B cell (primary cell): ENCODE measurements at regions not wholly inside any gene's neighbourhood (a gene's known extent, or its start where the extent isn't known, plus 50 kb on each side); places are given as distances from the start of the nearest gene placed in this dataset.

Experiments
- ATAC-seq: fragments of 200-7000 bp; cut with Tn5 transposase; one replicate; pipeline ENCODE4 v1.10.0; 2021; ENCODE audit warnings: low read depth, mild to moderate bottlenecking, moderate number of reproducible peaks, moderate library complexity
- CTCF ChIA-PET: fragments of 350-600 bp; sonication (Branson Sonifier 250); formaldehyde crosslinking; loops from one replicate; lab custom pipeline; 2021; ENCODE audit warnings: antibody characterized with exemption, inconsistent platforms; lab: Charles Lee
- POLR2A ChIA-PET: fragments of 350-600 bp; sonication (Branson Sonifier 250); formaldehyde crosslinking; loops from one replicate; lab custom pipeline; 2021; ENCODE audit warnings: antibody characterized with exemption; lab: Charles Lee
- DNase-seq: peaks from one replicate; pipeline ENCODE4 v3.0.0; 2013
- H2AFZ ChIP-seq: 2 replicates; pipeline ENCODE4 v1.6.1; 2012; ENCODE audit warnings: mild to moderate bottlenecking, low read depth, low read length; ENCODE audit not compliant: insufficient read depth, poor library complexity, severe bottlenecking
- H3K27ac ChIP-seq, 2 donors: 1 replicate in 1 of 2; 2 replicates in 1 of 2; pipeline ENCODE4 v1.5.1; 2012 to 2013; ENCODE audit warnings: low read length in 2 of 2, mild to moderate bottlenecking in 2 of 2, moderate library complexity in 1 of 2
- H3K27me3 ChIP-seq, 4 experiments: fragments of 200-600 bp in 1 of 4; sonication (generic) in 1 of 4; replicated peaks in 1 of 4; 1 replicate in 2 of 4; 2 replicates in 2 of 4; pipeline versions ENCODE4 v1.6.1 to v1.7.0; 2013 to 2016; ENCODE audit warnings: low read length in 3 of 4, mild to moderate bottlenecking in 2 of 4, mixed read lengths in 1 of 4, moderate library complexity in 1 of 4; ENCODE audit not compliant: insufficient read depth in 4 of 4, control insufficient read depth in 3 of 4; ENCODE audit errors: control extremely low read depth in 1 of 4
- H3K36me3 ChIP-seq, 2 experiments: replicated peaks in 1 of 2; 1 replicate in 1 of 2; 2 replicates in 1 of 2; pipeline versions ENCODE4 v1.6.1 to v1.7.1; 2013; ENCODE audit warnings: low read length in 1 of 2; ENCODE audit not compliant: insufficient read depth in 2 of 2, control insufficient read depth in 1 of 2; ENCODE audit errors: control extremely low read depth in 1 of 2, extremely low read depth in 1 of 2
- H3K4me1 ChIP-seq, 2 donors: fragments of 200-600 bp in 1 of 2; sonication (generic) in 1 of 2; 1 replicate in 1 of 2; 2 replicates in 1 of 2; pipeline versions ENCODE4 v1.5.1 to v1.6.1; 2013 to 2017; ENCODE audit warnings: low read length in 2 of 2; ENCODE audit not compliant: control insufficient read depth in 2 of 2, insufficient read depth in 2 of 2
- H3K4me2 ChIP-seq: replicated peaks from 2 replicates; pipeline ENCODE3; 2012; ENCODE audit warnings: mild to moderate bottlenecking, low read depth, low read length; ENCODE audit not compliant: poor library complexity, severe bottlenecking
- H3K4me3 ChIP-seq, 5 experiments: fragments of 200-600 bp in 1 of 5; sonication (generic) in 1 of 5; 1 replicate in 3 of 5; 2 replicates in 2 of 5; pipeline versions ENCODE4 v1.5.1 to v1.7.0; 2011 to 2016; ENCODE audit warnings: low read length in 4 of 5, mild to moderate bottlenecking in 4 of 5, low read depth in 2 of 5, control low read depth in 1 of 5, moderate library complexity in 1 of 5; ENCODE audit not compliant: insufficient read depth in 1 of 5; ENCODE audit errors: control extremely low read depth in 1 of 5, extremely low read depth in 1 of 5
- H3K79me2 ChIP-seq: fragments of 200-600 bp; sonication (generic); one replicate; pipeline ENCODE4 v1.6.0; 2016; ENCODE audit warnings: low read length; ENCODE audit not compliant: control insufficient read depth, insufficient read depth
- H3K9ac ChIP-seq: fragments of 200-600 bp; sonication (generic); 2 replicates; pipeline ENCODE4 v1.6.1; 2017; ENCODE audit warnings: mild to moderate bottlenecking, low read length, moderate library complexity
- H3K9me3 ChIP-seq, 3 donors: one replicate each; pipeline versions ENCODE4 v1.6.1 to v1.7.1; 2013; ENCODE audit warnings: low read length in 2 of 3; ENCODE audit not compliant: control insufficient read depth in 2 of 3, insufficient read depth in 1 of 3; ENCODE audit errors: control extremely low read depth in 1 of 3
- H4K20me1 ChIP-seq: 2 replicates; pipeline ENCODE4 v1.6.0; 2012; ENCODE audit warnings: mild to moderate bottlenecking, low read length; ENCODE audit not compliant: insufficient read depth, control insufficient read depth, poor library complexity, severe bottlenecking
- H3K27ac Mint-ChIP-seq: one replicate; pipeline ENCODE4 v1.8.0; 2021; ENCODE audit warnings: mixed read lengths
- H3K27me3 Mint-ChIP-seq: one replicate; pipeline ENCODE4 v1.8.0; 2021; ENCODE audit warnings: mixed read lengths
- H3K4me1 Mint-ChIP-seq: one replicate; pipeline ENCODE4 v1.8.0; 2021; ENCODE audit warnings: mixed read lengths
- H3K4me3 Mint-ChIP-seq: one replicate; pipeline ENCODE4 v1.8.0; 2021; ENCODE audit warnings: mixed read lengths
- H3K9me3 Mint-ChIP-seq: one replicate; pipeline ENCODE4 v1.8.0; 2022; ENCODE audit warnings: mixed read lengths; ENCODE audit not compliant: insufficient read depth
- EZH2 ChIP-seq: IDR thresholded peaks from 2 replicates; pipeline ENCODE4 v1.6.1; 2012; ENCODE audit warnings: borderline replicate concordance, low read depth, mild to moderate bottlenecking, moderate library complexity, low read length; ENCODE audit not compliant: insufficient read depth, poor library complexity, severe bottlenecking
- WGBS: methylation state at CpG from one replicate; pipeline ENCODE4 v1.1.5; 2013; ENCODE audit warnings: missing lambda C conversion rate; ENCODE audit not compliant: insufficient coverage; 5-methylcytosine and 5-hydroxymethylcytosine counted together
- intact Hi-C: fragments of 100-400 bp; cut with micrococcal nuclease; formaldehyde crosslinking; loops from one replicate; pipeline ENCODE4 v1.10.0; 2022
- TF ChIP-seq, protein P1 (sequence below): fragments of 200-600 bp; IDR thresholded peaks from one replicate; pipeline ENCODE4 v1.8.0; 2022; ENCODE audit warnings: antibody characterized with exemption, mild to moderate bottlenecking

DNA sequence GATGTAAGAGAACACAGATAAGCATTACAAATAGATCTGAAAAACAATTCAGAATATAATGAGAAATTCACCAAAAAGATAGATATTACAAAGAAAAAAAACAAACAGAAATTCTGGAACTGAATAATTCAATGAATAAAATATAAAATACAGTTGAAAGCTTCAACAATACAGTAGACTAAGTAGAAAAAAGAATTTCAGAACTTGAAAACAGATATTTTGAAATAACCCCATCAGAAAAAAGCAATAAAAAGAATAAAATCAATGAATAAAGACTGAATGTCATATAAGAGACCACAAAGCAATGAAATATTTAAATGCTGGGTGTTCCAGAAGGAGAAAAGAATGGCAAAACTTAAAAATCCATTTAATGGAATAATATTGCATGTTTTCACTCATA, 611.4 kb upstream of the GHITM start:
- Histone ChIP-seq H3K36me3 (no peaks in the 10 kb centered on the region), H3K27ac (no peak overlapping the region), H4K20me1 (no peaks in the 10 kb centered on the region), H3K4me3 (no peak overlapping the region), H3K9ac (no peak overlapping the region), H3K27me3 (no peaks in the 10 kb centered on the region), H3K9me3 (peaks cover 0 to 16% (median 8%) of the 10 kb centered on the region in 3 donors), H3K79me2 (no peaks in the 10 kb centered on the region), H2AFZ (no peak overlapping the region), H3K4me1 (no peaks in the 10 kb centered on the region), H3K4me2 (no peak overlapping the region)
- intact Hi-C loops: no loop called here
- no peak overlapping the region for H3K27ac Mint-ChIP-seq
- H3K9me3 Mint-ChIP-seq: peaks cover 7% of the 10 kb centered on the region
- H3K27me3 Mint-ChIP-seq: no peaks in the 10 kb centered on the region
- no peak overlapping the region for H3K4me3 Mint-ChIP-seq
- ChIA-PET POLR2A (no interaction called here), CTCF (no interaction called here)
- ATAC-seq (no peak), DNase-seq (no peak)
- H3K4me1 Mint-ChIP-seq: no peaks in the 10 kb centered on the region
- TF ChIP-seq EZH2: no peak

DNA sequence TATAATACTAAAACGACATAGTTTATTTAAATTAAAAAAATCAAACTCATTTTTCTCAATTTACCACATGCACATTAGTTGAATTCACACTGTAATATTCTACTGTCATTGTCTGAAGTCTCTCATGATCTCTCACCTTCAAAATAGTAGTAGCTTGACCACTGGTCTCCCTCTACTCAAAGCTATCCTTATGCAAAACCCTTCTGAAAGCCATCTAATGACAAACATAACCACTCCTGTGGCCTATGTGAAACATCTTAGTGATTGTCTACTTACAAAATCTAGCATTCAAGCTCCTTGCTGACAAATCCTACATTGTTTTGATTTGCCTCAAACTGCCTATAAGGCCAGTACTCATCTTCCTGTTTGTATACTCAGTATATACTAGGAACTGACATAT, 606.0 kb upstream of the GHITM start:
- Mint-ChIP-seq H3K27me3 (no peaks in the 10 kb centered on the region), H3K4me3 (no peak overlapping the region), H3K9me3 (peaks cover under 1% of the 10 kb centered on the region), H3K27ac (no peak overlapping the region), H3K4me1 (no peaks in the 10 kb centered on the region)
- ATAC-seq: no peak
- H3K4me2 ChIP-seq: no peak overlapping the region
- H3K9ac ChIP-seq: no peak overlapping the region
- no CpG with 5 or more reads among the region's 1 CpG for WGBS
- ChIA-PET CTCF (no interaction called here), POLR2A (no interaction called here)
- H2AFZ ChIP-seq: no peak overlapping the region
- intact Hi-C loops: no loop called here
- H3K9me3 ChIP-seq: peaks cover 0 to 2% (median 1%) of the 10 kb centered on the region in 3 donors
- H3K36me3 ChIP-seq: no peaks in the 10 kb centered on the region
- no peaks in the 10 kb centered on the region for H3K79me2 ChIP-seq
- no peaks in the 10 kb centered on the region for H4K20me1 ChIP-seq
- no peak for DNase-seq
- no peak overlapping the region for H3K4me3 ChIP-seq
- no peaks in the 10 kb centered on the region for H3K27me3 ChIP-seq
- TF ChIP-seq, protein P1, sequence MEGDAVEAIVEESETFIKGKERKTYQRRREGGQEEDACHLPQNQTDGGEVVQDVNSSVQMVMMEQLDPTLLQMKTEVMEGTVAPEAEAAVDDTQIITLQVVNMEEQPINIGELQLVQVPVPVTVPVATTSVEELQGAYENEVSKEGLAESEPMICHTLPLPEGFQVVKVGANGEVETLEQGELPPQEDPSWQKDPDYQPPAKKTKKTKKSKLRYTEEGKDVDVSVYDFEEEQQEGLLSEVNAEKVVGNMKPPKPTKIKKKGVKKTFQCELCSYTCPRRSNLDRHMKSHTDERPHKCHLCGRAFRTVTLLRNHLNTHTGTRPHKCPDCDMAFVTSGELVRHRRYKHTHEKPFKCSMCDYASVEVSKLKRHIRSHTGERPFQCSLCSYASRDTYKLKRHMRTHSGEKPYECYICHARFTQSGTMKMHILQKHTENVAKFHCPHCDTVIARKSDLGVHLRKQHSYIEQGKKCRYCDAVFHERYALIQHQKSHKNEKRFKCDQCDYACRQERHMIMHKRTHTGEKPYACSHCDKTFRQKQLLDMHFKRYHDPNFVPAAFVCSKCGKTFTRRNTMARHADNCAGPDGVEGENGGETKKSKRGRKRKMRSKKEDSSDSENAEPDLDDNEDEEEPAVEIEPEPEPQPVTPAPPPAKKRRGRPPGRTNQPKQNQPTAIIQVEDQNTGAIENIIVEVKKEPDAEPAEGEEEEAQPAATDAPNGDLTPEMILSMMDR: no peak
- no peak for TF ChIP-seq EZH2
- no peaks in the 10 kb centered on the region for H3K4me1 ChIP-seq
- no peak overlapping the region for H3K27ac ChIP-seq
